ENCODE measurements at regions not wholly inside any gene's neighbourhood (a gene's known extent, or its start where the extent isn't known, plus 50 kb on each side); places are given as distances from the start of the nearest gene placed in this dataset.

GRCh38 chr15:23897531-23897930 is 210.4 kb upstream of the NDN start:
- H4K5ac ChIP-seq (ENCODE audit: insufficient read length, low read depth, low read length), result no peak overlapping the region
- Mint-ChIP-seq H3K27ac (no peak overlapping the region), H3K36me3 (ENCODE audit: insufficient read depth in 1 of 3, low read depth in 3 of 3) (no peaks in the 10 kb centered on the region), H3K4me1 (no peaks in the 10 kb centered on the region), H3K4me3 (no peak overlapping the region), H3K27me3 (ENCODE audit: low read depth) (peaks cover 1% of the 10 kb centered on the region; the same call in 1 of the 2 replicates), H3K9me3 (peaks cover 64 to 76% of the 10 kb centered on the region in 2 experiments)
- no peak for DNase-seq
- WGBS (ENCODE audit: extremely low coverage, insufficient read length, low lambda C conversion rate), result no CpG with 5 or more reads among the region's 24 CpGs
- H2AFZ ChIP-seq (ENCODE audit: low read length), result no peak overlapping the region
- no peaks in the 10 kb centered on the region for H3K4me1 ChIP-seq (ENCODE audit: insufficient read depth, low read length)
- H2BK5ac ChIP-seq (ENCODE audit: insufficient read length, low read length), result no peak overlapping the region
- H3K18ac ChIP-seq (ENCODE audit: insufficient read length, low read depth, low read length), result no peak overlapping the region
- no peak overlapping the region for H3K14ac ChIP-seq (ENCODE audit: insufficient read depth, low read length)
- peaks cover 46% of the 10 kb centered on the region for H3K9me3 ChIP-seq (ENCODE audit: control insufficient read depth, low read depth, low read length)
- H3T11ph ChIP-seq (ENCODE audit: low read length), result no peak overlapping the region
- H2BK15ac ChIP-seq (ENCODE audit: low read depth, low read length), result no peak overlapping the region
- no peak overlapping the region for H2BK20ac ChIP-seq (ENCODE audit: low read depth, low read length, poor library complexity, severe bottlenecking)
- H3K79me2 ChIP-seq (ENCODE audit: insufficient read depth, low read length), result no peaks in the 10 kb centered on the region
- no peak overlapping the region for H4K91ac ChIP-seq (ENCODE audit: insufficient read length, low read depth, low read length)
- TF ChIP-seq, protein P1, sequence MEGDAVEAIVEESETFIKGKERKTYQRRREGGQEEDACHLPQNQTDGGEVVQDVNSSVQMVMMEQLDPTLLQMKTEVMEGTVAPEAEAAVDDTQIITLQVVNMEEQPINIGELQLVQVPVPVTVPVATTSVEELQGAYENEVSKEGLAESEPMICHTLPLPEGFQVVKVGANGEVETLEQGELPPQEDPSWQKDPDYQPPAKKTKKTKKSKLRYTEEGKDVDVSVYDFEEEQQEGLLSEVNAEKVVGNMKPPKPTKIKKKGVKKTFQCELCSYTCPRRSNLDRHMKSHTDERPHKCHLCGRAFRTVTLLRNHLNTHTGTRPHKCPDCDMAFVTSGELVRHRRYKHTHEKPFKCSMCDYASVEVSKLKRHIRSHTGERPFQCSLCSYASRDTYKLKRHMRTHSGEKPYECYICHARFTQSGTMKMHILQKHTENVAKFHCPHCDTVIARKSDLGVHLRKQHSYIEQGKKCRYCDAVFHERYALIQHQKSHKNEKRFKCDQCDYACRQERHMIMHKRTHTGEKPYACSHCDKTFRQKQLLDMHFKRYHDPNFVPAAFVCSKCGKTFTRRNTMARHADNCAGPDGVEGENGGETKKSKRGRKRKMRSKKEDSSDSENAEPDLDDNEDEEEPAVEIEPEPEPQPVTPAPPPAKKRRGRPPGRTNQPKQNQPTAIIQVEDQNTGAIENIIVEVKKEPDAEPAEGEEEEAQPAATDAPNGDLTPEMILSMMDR (conservative IDR thresholded peaks at IDR 0.05), result no peak
- H3K23me2 ChIP-seq (ENCODE audit: insufficient read length, low read depth, low read length, poor library complexity, severe bottlenecking), result no peaks in the 10 kb centered on the region
- no peak overlapping the region for H4K8ac ChIP-seq (replicated peaks; ENCODE audit: insufficient read length, low read depth, low read length)
- no peak overlapping the region for H3K56ac ChIP-seq (ENCODE audit: insufficient read length, low read depth, low read length)
- no peak overlapping the region for H3K23ac ChIP-seq (ENCODE audit: insufficient read length, low read depth, low read length)
- no peak overlapping the region for H3K27ac ChIP-seq (ENCODE audit: insufficient read length, low read depth, low read length)
- no peaks in the 10 kb centered on the region for H3K27me3 ChIP-seq (ENCODE audit: insufficient read depth, low read length)
- H2BK120ac ChIP-seq (ENCODE audit: low read depth, low read length, poor library complexity, severe bottlenecking), result no peak overlapping the region
- no peak overlapping the region for H3K4ac ChIP-seq (ENCODE audit: low read depth, low read length)
- no peak overlapping the region for H2BK12ac ChIP-seq (ENCODE audit: insufficient read length, low read depth, low read length)
- no peak overlapping the region for H3K4me2 ChIP-seq (ENCODE audit: insufficient read depth, insufficient read length, low read length)
- H3K79me1 ChIP-seq (ENCODE audit: insufficient read depth, low read depth, low read length, poor library complexity, severe bottlenecking), result no peaks in the 10 kb centered on the region
- no peaks in the 10 kb centered on the region for H4K20me1 ChIP-seq (ENCODE audit: control insufficient read depth, insufficient read depth, insufficient read length)
- no peak overlapping the region for H3K9ac ChIP-seq (ENCODE audit: extremely low read depth, insufficient read length, low read length)
- H2AK5ac ChIP-seq (ENCODE audit: insufficient read length, low read length), result no peak overlapping the region
